ENCODE measurements at regions not wholly inside any gene's neighbourhood (a gene's known extent, or its start where the extent isn't known, plus 50 kb on each side); places are given as distances from the start of the nearest gene placed in this dataset.

DNA sequence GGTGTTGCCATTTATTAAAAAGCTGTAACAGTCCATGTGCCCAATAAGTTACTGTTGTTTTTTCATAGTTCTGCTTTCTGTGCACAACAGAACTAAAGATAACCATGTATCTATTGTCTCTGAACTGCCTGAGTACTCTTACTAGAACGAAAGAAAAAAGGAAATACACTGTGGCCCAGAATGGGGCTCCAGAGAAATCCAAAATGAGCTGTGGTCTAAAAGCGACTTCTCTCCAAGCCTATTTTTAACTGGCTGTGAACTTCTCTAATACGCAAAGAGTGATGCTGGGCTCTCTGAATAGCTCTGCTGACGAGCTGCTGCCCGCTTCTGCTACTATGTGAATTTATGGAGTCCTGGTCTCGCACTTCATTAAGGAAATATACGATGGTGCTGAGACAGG lies 56.2 kb upstream of the LPP start:
- no peak for DNase-seq (ENCODE audit: low read depth)

DNA sequence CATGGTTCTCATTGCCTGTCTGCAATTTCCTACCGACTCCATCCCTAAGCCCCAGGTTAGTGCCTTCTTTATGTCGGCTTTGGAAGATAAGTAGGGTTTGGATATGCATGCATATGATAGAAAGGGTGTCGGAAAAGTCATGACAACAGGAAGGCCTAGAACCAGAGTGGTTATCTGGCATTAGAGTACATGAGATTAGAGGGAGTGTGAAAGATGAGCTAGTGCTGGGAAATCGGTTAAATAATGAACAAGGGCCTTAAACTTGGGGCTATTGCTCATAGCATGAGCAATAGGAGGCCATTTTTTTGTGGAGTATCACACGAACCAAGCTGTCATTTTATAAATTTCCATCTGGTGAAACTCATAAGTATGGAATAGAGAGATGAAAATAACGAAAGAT lies 54.0 kb upstream of the LPP start:
- no peak for DNase-seq (ENCODE audit: low read depth)

DNA sequence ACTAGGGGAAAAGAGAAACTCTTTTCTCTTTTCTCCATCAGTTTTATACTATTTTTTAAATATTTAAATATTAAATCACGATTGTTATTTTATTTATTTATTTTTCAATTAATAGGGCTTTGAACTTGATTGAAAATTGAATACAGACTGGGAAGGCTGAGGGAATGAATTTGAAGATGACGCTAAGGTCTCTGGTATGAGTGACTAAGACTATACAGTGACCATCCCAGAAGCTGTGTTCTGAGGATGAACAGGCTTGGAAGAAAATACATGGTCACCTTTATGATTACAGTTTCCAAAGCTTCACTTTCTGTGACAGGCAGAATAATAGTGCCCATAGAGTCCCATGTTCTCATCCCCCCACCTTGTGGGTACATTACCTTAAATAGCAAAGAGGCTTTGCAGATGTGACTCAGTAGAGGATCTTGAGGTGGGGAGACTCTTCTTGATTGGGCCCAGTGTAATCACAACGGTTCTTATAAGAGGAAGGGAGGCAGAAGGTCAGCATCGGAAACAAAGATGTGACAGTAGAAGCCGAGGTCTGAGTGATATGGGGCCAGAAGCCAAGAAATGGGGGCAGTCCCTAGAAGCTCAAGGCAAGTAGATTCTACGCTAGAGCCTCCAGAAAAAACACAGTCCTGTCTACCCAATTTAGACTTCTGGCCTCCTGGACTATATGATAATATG lies 51.0 kb upstream of the LPP start:
- no peak for DNase-seq (ENCODE audit: low read depth)

DNA sequence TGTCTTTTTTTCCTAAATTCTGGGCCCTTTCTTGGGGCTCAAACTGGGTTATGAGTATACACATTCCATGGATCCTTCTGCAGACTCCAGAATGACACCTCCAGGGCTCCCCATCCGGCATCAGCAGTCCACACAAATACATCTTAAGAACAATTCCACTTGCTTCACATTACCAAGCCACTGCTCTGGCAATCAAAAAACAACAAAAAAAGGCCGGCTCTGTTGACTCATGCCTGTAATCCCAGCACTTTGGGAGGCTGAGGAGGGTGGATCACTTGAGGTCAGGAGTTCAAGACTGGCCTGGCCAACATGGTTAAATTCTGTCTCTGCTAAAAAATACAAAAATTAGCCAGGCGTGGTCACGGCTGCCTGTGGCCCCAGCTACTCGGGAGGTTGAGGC lies 49.9 kb upstream of the LPP start:
- no peak for DNase-seq (ENCODE audit: low read depth)

All from fibroblast of gingiva (primary cell).